ENCODE measurements at regions not wholly inside any gene's neighbourhood (a gene's known extent, or its start where the extent isn't known, plus 50 kb on each side); places are given as distances from the start of the nearest gene placed in this dataset.

GRCh38 chr6:19377722-19378121, 459.4 kb upstream of the ID4 start:
- intact Hi-C loops (cut with micrococcal nuclease) (no loop called here), dilution Hi-C loops (cut with HindIII; ENCODE audit: low sequenced_read_pairs, unreplicated experiment) (no loop called here)

More at GRCh38 chr6:19377722-19378121, 459.4 kb upstream of the ID4 start:
- H2AK9ac ChIP-seq (replicated peaks; ENCODE audit: low read depth, low read length, poor library complexity) = no peak overlapping the region
- H2AK5ac ChIP-seq (ENCODE audit: low read depth, low read length) = no peak overlapping the region
- ATAC-seq (ENCODE audit: low read depth) (no peak), DNase-seq (no peak)
- H3K4me3 ChIP-seq (ENCODE audit: insufficient read depth, low read depth, low read length) = no peak overlapping the region
- no peak overlapping the region for H2BK5ac ChIP-seq (ENCODE audit: low read depth, low read length, poor library complexity, severe bottlenecking)
- no peaks in the 10 kb centered on the region for H3K4me1 ChIP-seq (ENCODE audit: control insufficient read depth, insufficient read depth, low read length)
- no peak overlapping the region for H2AFZ ChIP-seq (replicated peaks; ENCODE audit: low read length, poor library complexity)
- no peak overlapping the region for H4K8ac ChIP-seq (ENCODE audit: low read depth in 2 of 2, low read length in 2 of 2)
- H3K27me3 ChIP-seq (ENCODE audit: control insufficient read depth, insufficient read depth, low read length) = no peaks in the 10 kb centered on the region
- H3K4me2 ChIP-seq (ENCODE audit: low read depth, low read length) = no peak overlapping the region
- no peak overlapping the region for H4K91ac ChIP-seq (ENCODE audit: insufficient read depth, low read depth, low read length)
- no peak overlapping the region for H3K23ac ChIP-seq (ENCODE audit: low read depth, low read length)
- TF ChIP-seq, protein P1, sequence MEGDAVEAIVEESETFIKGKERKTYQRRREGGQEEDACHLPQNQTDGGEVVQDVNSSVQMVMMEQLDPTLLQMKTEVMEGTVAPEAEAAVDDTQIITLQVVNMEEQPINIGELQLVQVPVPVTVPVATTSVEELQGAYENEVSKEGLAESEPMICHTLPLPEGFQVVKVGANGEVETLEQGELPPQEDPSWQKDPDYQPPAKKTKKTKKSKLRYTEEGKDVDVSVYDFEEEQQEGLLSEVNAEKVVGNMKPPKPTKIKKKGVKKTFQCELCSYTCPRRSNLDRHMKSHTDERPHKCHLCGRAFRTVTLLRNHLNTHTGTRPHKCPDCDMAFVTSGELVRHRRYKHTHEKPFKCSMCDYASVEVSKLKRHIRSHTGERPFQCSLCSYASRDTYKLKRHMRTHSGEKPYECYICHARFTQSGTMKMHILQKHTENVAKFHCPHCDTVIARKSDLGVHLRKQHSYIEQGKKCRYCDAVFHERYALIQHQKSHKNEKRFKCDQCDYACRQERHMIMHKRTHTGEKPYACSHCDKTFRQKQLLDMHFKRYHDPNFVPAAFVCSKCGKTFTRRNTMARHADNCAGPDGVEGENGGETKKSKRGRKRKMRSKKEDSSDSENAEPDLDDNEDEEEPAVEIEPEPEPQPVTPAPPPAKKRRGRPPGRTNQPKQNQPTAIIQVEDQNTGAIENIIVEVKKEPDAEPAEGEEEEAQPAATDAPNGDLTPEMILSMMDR (conservative IDR thresholded peaks at IDR 0.05; ENCODE audit: low read depth, low read length) = no peak
- TF ChIP-seq RFX5 (IDR thresholded peaks at IDR 0.05; ENCODE audit: low read depth, low read length) (no peak), CHD1 (IDR thresholded peaks at IDR 0.05; ENCODE audit: low read depth, low read length) (no peak), RAD21 (IDR thresholded peaks at IDR 0.05; ENCODE audit: low read length) (no peak), NFE2L2 (IDR thresholded peaks at IDR 0.05; ENCODE audit: low read depth, low read length) (no peak), RCOR1 (IDR thresholded peaks at IDR 0.05; ENCODE audit: insufficient replicate concordance, low read length) (no peak), MXI1 (IDR thresholded peaks at IDR 0.05; ENCODE audit: borderline replicate concordance, low read depth, low read length) (no peak), MAZ (IDR thresholded peaks at IDR 0.05; ENCODE audit: borderline replicate concordance, low read depth, low read length) (no peak), FOS (IDR thresholded peaks at IDR 0.05; ENCODE audit: low read depth, low read length) (no peak), SMC3 (IDR thresholded peaks at IDR 0.05; ENCODE audit: low read depth, low read length) (no peak), POLR2A (IDR thresholded peaks at IDR 0.05; ENCODE audit: low read depth, low read length) (no peak), CEBPB (IDR thresholded peaks at IDR 0.05; ENCODE audit: low read depth, low read length) (no peak), MAFK (IDR thresholded peaks at IDR 0.05; ENCODE audit: low read depth, low read length) (no peak), BHLHE40 (IDR thresholded peaks at IDR 0.05; ENCODE audit: low read depth, low read length) (no peak)
- TF ChIP-seq, protein P2, sequence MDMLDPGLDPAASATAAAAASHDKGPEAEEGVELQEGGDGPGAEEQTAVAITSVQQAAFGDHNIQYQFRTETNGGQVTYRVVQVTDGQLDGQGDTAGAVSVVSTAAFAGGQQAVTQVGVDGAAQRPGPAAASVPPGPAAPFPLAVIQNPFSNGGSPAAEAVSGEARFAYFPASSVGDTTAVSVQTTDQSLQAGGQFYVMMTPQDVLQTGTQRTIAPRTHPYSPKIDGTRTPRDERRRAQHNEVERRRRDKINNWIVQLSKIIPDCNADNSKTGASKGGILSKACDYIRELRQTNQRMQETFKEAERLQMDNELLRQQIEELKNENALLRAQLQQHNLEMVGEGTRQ (IDR thresholded peaks at IDR 0.05; ENCODE audit: low read depth, low read length) = no peak
- TF ChIP-seq, protein P3, sequence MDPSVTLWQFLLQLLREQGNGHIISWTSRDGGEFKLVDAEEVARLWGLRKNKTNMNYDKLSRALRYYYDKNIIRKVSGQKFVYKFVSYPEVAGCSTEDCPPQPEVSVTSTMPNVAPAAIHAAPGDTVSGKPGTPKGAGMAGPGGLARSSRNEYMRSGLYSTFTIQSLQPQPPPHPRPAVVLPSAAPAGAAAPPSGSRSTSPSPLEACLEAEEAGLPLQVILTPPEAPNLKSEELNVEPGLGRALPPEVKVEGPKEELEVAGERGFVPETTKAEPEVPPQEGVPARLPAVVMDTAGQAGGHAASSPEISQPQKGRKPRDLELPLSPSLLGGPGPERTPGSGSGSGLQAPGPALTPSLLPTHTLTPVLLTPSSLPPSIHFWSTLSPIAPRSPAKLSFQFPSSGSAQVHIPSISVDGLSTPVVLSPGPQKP (IDR thresholded peaks at IDR 0.05; ENCODE audit: borderline replicate concordance, low read depth, low read length) = no peak
- H3K36me3 ChIP-seq (ENCODE audit: control insufficient read depth, insufficient read depth, low read length) = no peaks in the 10 kb centered on the region
- no peaks in the 10 kb centered on the region for H4K20me1 ChIP-seq (ENCODE audit: insufficient read depth, low read length)
- no TSS peak for BruUV-seq (replicated peaks)
- no peak overlapping the region for H3K56ac ChIP-seq (ENCODE audit: extremely low read depth, insufficient read depth, low read length)
- no peak overlapping the region for H3K9ac ChIP-seq (ENCODE audit: low read depth, low read length)
- WGBS, 2 experiments (ENCODE audit: extremely low coverage in 2 of 2, insufficient read length in 1 of 2) = no CpG with 5 or more reads among the region's 3 CpGs
- H3K4ac ChIP-seq (ENCODE audit: low read depth, low read length) = no peak overlapping the region
- POLR2A ChIA-PET (ENCODE audit: unreplicated experiment) = no interaction called here
- no peak overlapping the region for H2BK15ac ChIP-seq (ENCODE audit: low read depth, low read length)
- H3K14ac ChIP-seq (replicated peaks; ENCODE audit: low read depth, low read length) = no peak overlapping the region
- H3K9me3 ChIP-seq (ENCODE audit: control insufficient read depth, insufficient read depth, low read length) = peaks cover 13% of the 10 kb centered on the region
- H2BK20ac ChIP-seq (ENCODE audit: low read depth, low read length) = no peak overlapping the region
- H3K18ac ChIP-seq (ENCODE audit: low read depth, low read length) = no peak overlapping the region
- no peaks in the 10 kb centered on the region for H3K9me1 ChIP-seq (ENCODE audit: insufficient read depth, low read length)
- CTCF ChIA-PET = no interaction called here
- H4K5ac ChIP-seq (ENCODE audit: low read depth, low read length) = no peak overlapping the region
- in situ Hi-C loops (cut with MboI; ENCODE audit: low sequenced_read_pairs) = no loop called here
- no peaks in the 10 kb centered on the region for H3K79me1 ChIP-seq (ENCODE audit: low read depth in 1 of 2, low read length in 2 of 2)
- H3K27ac ChIP-seq (ENCODE audit: insufficient read depth, low read length) = no peak overlapping the region
- H2BK120ac ChIP-seq (ENCODE audit: low read depth, low read length) = no peak overlapping the region

Data from IMR-90 (cell line).